ENCODE measurements at regions not wholly inside any gene's neighbourhood (a gene's known extent, or its start where the extent isn't known, plus 50 kb on each side); places are given as distances from the start of the nearest gene placed in this dataset.

DNA sequence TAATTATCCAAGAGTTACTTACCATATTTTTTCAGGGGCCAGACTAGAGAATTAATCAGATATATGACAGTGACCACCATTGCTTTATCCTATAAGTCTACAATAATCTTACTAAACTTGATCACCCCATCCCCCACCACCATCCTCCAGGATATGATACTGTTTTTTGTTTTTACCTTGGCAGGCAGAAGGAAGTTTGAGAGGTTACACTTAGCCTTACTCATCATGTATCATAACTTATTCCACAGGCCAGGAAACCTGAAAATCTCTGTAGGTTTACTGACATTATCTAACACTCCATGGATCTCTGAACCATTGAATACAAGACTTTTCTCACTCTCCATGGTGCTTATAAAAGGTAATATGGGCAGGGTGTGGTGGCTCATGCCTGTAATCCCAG is 602.7 kb downstream of the KCNJ3 start:
- Histone ChIP-seq H3K36me3 (no peaks in the 10 kb centered on the region), H3K4me1 (no peaks in the 10 kb centered on the region), H3K4me3 (no peak overlapping the region), H3K27ac (no peak overlapping the region), H3K9me3 (no peaks in the 10 kb centered on the region), H3K27me3 (no peaks in the 10 kb centered on the region)
- intact Hi-C loops (cut with DNase I), result no loop called here
- TF ChIP-seq, protein P1, sequence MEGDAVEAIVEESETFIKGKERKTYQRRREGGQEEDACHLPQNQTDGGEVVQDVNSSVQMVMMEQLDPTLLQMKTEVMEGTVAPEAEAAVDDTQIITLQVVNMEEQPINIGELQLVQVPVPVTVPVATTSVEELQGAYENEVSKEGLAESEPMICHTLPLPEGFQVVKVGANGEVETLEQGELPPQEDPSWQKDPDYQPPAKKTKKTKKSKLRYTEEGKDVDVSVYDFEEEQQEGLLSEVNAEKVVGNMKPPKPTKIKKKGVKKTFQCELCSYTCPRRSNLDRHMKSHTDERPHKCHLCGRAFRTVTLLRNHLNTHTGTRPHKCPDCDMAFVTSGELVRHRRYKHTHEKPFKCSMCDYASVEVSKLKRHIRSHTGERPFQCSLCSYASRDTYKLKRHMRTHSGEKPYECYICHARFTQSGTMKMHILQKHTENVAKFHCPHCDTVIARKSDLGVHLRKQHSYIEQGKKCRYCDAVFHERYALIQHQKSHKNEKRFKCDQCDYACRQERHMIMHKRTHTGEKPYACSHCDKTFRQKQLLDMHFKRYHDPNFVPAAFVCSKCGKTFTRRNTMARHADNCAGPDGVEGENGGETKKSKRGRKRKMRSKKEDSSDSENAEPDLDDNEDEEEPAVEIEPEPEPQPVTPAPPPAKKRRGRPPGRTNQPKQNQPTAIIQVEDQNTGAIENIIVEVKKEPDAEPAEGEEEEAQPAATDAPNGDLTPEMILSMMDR (IDR thresholded peaks at IDR 0.05), result no peak
- TF ChIP-seq POLR2A (IDR thresholded peaks at IDR 0.05), result no peak
- no peak for DNase-seq

DNA sequence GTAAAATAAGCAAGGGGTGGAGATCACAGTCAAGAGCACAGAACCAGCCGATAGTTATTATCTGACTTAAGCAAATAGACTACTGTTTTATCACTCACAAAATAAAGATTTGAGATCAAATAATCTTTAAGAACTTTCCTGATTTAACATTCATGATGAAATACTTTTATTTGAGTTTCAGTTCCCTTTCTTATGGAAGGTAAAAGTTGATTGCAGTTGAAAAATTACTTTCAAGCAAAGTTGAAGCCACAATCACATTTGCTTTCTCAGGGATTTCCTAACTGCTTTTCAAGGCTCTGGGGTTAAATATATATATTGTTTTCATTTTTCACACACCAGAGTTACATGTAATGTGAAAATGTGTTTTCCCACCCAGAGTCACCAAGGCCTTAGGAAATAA is 599.5 kb downstream of the KCNJ3 start:
- no peak for DNase-seq
- intact Hi-C loops (cut with DNase I), result no loop called here
- Histone ChIP-seq H3K27me3 (no peaks in the 10 kb centered on the region), H3K4me3 (no peak overlapping the region), H3K4me1 (no peaks in the 10 kb centered on the region), H3K36me3 (no peaks in the 10 kb centered on the region), H3K9me3 (no peaks in the 10 kb centered on the region), H3K27ac (no peak overlapping the region)
- WGBS, 2 donors, result 33% methylated on average over 1 of the region's 1 CpG
- TF ChIP-seq POLR2A (IDR thresholded peaks at IDR 0.05), result no peak
- TF ChIP-seq, protein P1 (IDR thresholded peaks at IDR 0.05), result no peak

DNA sequence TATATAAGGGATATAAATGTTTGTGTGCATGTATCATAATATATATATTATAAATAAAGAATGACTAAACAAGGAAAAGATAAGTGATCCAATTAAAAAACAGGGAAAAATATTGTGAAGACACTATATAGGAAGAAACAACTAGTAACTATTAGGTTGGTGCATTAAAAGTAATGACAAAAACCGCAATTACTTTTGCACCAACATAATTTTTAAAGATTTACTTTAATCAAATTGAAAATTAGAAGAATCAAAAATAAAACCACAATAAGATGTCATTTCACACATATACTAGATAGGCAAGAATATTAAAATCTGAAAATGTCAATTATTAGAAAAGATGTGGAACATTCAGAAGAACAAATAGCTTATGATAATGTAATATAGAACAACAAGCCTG is 595.9 kb downstream of the KCNJ3 start:
- intact Hi-C loops (cut with DNase I), result no loop called here
- Histone ChIP-seq H3K27ac (no peak overlapping the region), H3K9me3 (no peaks in the 10 kb centered on the region), H3K4me1 (no peaks in the 10 kb centered on the region), H3K4me3 (no peak overlapping the region), H3K36me3 (no peaks in the 10 kb centered on the region), H3K27me3 (no peaks in the 10 kb centered on the region)
- WGBS, 2 donors, result 55 to 59% methylated on average over 1 of the region's 1 CpG
- no peak for DNase-seq
- TF ChIP-seq POLR2A (IDR thresholded peaks at IDR 0.05), result no peak
- TF ChIP-seq, protein P1 (IDR thresholded peaks at IDR 0.05), result no peak

DNA sequence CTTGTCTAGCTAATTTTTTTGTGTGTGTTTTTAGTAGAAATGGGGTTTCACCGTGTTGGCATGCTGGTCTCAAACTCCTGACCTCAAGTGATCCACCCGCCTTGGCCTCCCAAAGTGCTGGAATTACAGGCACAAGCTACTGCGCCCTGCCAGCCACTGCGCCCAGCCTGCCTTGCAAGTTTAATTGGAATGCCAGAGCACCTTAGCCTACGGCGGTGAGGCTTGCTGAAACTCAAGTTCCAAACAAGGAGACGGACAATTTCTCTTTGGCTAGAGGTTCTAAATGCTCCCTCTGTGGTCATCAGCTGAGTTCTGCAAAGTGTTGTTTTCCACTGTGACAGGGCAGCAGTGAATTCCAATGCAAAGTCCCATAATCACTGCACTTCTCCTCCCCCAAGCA is 583.4 kb downstream of the KCNJ3 start:
- no peaks in the 10 kb centered on the region for H3K9me3 ChIP-seq
- H3K27me3 ChIP-seq, result no peaks in the 10 kb centered on the region
- TF ChIP-seq, protein P1 (IDR thresholded peaks at IDR 0.05), result no peak
- no peak for TF ChIP-seq POLR2A (IDR thresholded peaks at IDR 0.05)
- WGBS, 2 donors, result 87% methylated on average over 4 to 5 of the region's 7 CpGs
- H3K4me1 ChIP-seq, result no peaks in the 10 kb centered on the region
- no peak overlapping the region for H3K27ac ChIP-seq
- DNase-seq, result no peak
- H3K36me3 ChIP-seq, result no peaks in the 10 kb centered on the region
- intact Hi-C loops (cut with DNase I), result no loop called here
- no peak overlapping the region for H3K4me3 ChIP-seq

DNA sequence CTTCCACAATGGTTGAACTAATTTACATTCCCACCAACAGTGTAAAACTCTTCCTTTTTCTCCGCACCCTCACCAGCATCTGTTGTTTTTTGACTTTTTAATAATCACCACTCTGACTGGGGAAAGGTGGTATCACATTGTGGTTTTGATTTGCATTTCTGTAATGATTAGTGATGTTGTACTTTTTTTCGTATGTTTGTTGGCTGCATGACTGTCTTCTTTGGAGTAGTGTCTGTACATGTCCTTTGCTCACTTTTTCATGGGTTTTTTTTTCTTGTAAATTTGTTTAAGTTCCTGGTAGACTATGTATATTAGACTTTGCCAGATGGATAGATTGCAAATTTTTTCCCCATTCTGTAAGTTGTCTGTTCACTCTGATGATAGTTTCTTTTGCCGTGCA is 574.8 kb downstream of the KCNJ3 start:
- 58 to 63% methylated on average over 3 of the region's 3 CpGs for WGBS, 2 donors
- intact Hi-C loops (cut with DNase I), result no loop called here
- no peak for TF ChIP-seq POLR2A (IDR thresholded peaks at IDR 0.05)
- TF ChIP-seq, protein P1 (IDR thresholded peaks at IDR 0.05), result no peak
- H3K9me3 ChIP-seq, result no peaks in the 10 kb centered on the region
- no peak overlapping the region for H3K4me3 ChIP-seq
- H3K4me1 ChIP-seq, result no peaks in the 10 kb centered on the region
- H3K36me3 ChIP-seq, result no peaks in the 10 kb centered on the region
- no peak overlapping the region for H3K27ac ChIP-seq
- H3K27me3 ChIP-seq, result no peaks in the 10 kb centered on the region
- DNase-seq, result no peak
